NB4 (cell line): ENCODE measurements at regions not wholly inside any gene's neighbourhood (a gene's known extent, or its start where the extent isn't known, plus 50 kb on each side); places are given as distances from the start of the nearest gene placed in this dataset.

Source experiments
- DNase-seq: peaks from one replicate; pipeline ENCODE4 v3.0.0; 2010; ENCODE audit warnings: low read depth
- H3K4me3 ChIP-seq: one replicate; pipeline ENCODE4 v1.5.1; 2011; ENCODE audit warnings: mild to moderate bottlenecking, low read depth, low read length, moderate library complexity
- MAX ChIP-seq: IDR thresholded peaks from 2 replicates; pipeline ENCODE4 v1.6.1; 2011; ENCODE audit warnings: low read depth, low read length
- MYC ChIP-seq: IDR thresholded peaks from 2 replicates; pipeline ENCODE4 v1.6.1; 2011; ENCODE audit warnings: low read depth, low read length
- POLR2A ChIP-seq: IDR thresholded peaks from 2 replicates; pipeline ENCODE4 v1.6.1; 2011; ENCODE audit warnings: mild to moderate bottlenecking; ENCODE audit not compliant: insufficient read length; ENCODE audit errors: extremely low read depth
- TF ChIP-seq, protein P1 (sequence below): IDR thresholded peaks from one replicate; pipeline ENCODE4 v1.5.1; 2012; ENCODE audit warnings: low read depth, low read length

DNA sequence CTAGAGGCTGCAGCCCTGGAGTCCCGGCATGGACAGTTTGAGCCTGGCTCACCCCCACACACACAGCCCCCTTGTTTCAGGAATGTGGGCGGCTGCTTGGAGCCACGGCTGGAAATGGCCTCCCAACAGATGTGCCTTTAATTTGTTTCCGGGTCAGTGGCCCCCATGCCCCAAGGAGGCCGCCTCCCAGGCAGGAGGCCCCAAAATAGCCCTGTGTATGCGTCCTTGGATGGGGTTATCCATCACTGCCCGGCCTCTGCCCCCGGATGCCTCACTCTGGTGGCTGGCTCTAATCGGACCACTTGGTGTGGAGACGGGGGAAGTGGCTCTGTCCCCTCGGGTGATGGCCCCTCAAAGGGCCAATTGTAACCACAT, 151.9 kb upstream of the MYCN start:
- no peak for TF ChIP-seq MAX
- TF ChIP-seq POLR2A = no peak
- no peak for TF ChIP-seq MYC
- TF ChIP-seq, protein P1, sequence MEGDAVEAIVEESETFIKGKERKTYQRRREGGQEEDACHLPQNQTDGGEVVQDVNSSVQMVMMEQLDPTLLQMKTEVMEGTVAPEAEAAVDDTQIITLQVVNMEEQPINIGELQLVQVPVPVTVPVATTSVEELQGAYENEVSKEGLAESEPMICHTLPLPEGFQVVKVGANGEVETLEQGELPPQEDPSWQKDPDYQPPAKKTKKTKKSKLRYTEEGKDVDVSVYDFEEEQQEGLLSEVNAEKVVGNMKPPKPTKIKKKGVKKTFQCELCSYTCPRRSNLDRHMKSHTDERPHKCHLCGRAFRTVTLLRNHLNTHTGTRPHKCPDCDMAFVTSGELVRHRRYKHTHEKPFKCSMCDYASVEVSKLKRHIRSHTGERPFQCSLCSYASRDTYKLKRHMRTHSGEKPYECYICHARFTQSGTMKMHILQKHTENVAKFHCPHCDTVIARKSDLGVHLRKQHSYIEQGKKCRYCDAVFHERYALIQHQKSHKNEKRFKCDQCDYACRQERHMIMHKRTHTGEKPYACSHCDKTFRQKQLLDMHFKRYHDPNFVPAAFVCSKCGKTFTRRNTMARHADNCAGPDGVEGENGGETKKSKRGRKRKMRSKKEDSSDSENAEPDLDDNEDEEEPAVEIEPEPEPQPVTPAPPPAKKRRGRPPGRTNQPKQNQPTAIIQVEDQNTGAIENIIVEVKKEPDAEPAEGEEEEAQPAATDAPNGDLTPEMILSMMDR = no peak
- no peak overlapping the region for H3K4me3 ChIP-seq
- DNase-seq = no peak

DNA sequence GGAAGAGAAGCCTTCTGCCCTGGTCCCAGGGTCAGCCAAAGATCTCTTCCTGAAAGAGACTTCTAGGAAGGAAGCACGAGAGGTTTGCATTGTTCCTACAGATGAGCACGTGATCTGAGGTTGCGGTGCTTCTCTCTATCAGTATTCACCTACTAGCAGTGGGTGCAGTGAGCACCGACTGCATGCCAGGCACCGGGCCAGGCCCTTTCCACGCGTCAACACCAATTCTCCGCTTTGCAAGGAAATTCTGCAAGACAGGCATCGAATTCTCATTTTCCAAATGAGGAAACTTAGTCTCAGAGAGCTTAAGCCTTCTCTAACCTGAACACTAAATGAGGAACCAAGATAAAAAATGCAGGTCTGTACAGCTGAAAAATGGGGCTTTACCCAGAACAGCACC, 151.5 kb upstream of the MYCN start:
- DNase-seq = no peak
- no peak overlapping the region for H3K4me3 ChIP-seq
- TF ChIP-seq MYC = no peak
- TF ChIP-seq POLR2A = no peak
- no peak for TF ChIP-seq MAX
- TF ChIP-seq, protein P1 = no peak

GRCh38 chr2:15789381-15790062, 150.8 kb upstream of the MYCN start:
- no peak for TF ChIP-seq POLR2A
- no peak for TF ChIP-seq MYC
- TF ChIP-seq MAX = no peak
- TF ChIP-seq, protein P1 = no peak
- no peak overlapping the region for H3K4me3 ChIP-seq
- no peak for DNase-seq

GRCh38 chr2:15790326-15790725, 150.0 kb upstream of the MYCN start:
- H3K4me3 ChIP-seq = no peak overlapping the region
- no peak for TF ChIP-seq MYC
- no peak for TF ChIP-seq POLR2A
- no peak for TF ChIP-seq MAX
- TF ChIP-seq, protein P1 = no peak
- no peak for DNase-seq

- TF ChIP-seq POLR2A (no peak), MAX (no peak), MYC (no peak)
- TF ChIP-seq, protein P1 = no peak
- no peak for DNase-seq
- no peak overlapping the region for H3K4me3 ChIP-seq
These were observed 149.5 kb upstream of the MYCN start for GRCh38 chr2:15790838-15791237.

DNA sequence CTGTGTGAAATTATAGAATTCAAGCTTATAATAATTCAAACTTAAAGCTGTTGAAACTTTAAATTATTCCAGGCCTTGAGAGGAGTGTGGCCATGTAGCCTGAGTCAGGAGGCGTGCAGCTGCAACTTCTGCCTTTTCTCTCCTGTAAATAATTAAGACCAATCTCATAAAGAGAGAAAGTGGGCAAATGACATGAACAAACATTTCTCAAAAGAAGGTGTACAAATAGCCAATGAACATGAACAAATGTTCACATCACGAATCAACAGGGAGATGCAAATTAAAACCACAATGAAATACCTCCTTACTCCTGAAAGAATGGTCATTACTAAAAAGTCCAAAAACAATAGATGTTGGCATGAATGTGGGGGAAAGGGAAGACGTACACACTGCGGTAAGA, 149.1 kb upstream of the MYCN start:
- TF ChIP-seq POLR2A = no peak
- TF ChIP-seq MYC = no peak
- TF ChIP-seq, protein P1 = no peak
- TF ChIP-seq MAX = no peak
- H3K4me3 ChIP-seq = no peak overlapping the region
- no peak for DNase-seq
